Mucosa of descending colon (tissue), 3 donors: ENCODE measurements at regions not wholly inside any gene's neighbourhood (a gene's known extent, or its start where the extent isn't known, plus 50 kb on each side); places are given as distances from the start of the nearest gene placed in this dataset.

Experiments used
- ATAC-seq: fragments of 200-7000 bp; cut with Tn5 transposase; one replicate; pipeline ENCODE4 v1.9.1; 2020; ENCODE audit warnings: mild to moderate bottlenecking, moderate library complexity
- DNase-seq, 3 donors: peaks; one replicate each; pipeline ENCODE4 v3.0.0-alpha.2; 2020
- H3K36me3 ChIP-seq: fragments of 200-600 bp; one replicate; pipeline ENCODE4 v1.8.0; 2021; ENCODE audit warnings: low read depth, mild to moderate bottlenecking
- H3K4me1 ChIP-seq: fragments of 200-600 bp; one replicate; pipeline ENCODE4 v1.8.0; 2021; ENCODE audit warnings: low read depth, mild to moderate bottlenecking
- H3K4me3 ChIP-seq: fragments of 200-600 bp; one replicate; pipeline ENCODE4 v1.8.0; 2021; ENCODE audit warnings: mild to moderate bottlenecking
- H3K9me3 ChIP-seq: fragments of 200-600 bp; one replicate; pipeline ENCODE4 v1.8.0; 2021; ENCODE audit warnings: mild to moderate bottlenecking
- CTCF ChIP-seq: fragments of 200-600 bp; IDR thresholded peaks from one replicate; pipeline ENCODE4 v1.8.0; 2022; ENCODE audit warnings: antibody characterized with exemption, mild to moderate bottlenecking
- intact Hi-C, 2 donors: fragments of 100-400 bp; cut with DNase I in 1 of 2; cut with micrococcal nuclease in 1 of 2; formaldehyde crosslinking; loops; one replicate each; pipeline versions ENCODE4 v1.11.0 to v1.11.1; 2022; cut with DNase I, micrococcal nuclease
- donor health status: DM: no; HTN: no; CAD: no; lungs with moderate emphysema.
- donor health status: DM: no; HTN: no; CAD: no.
- donor health status: DM: no; HTN: yes; CAD: no.

- no peak for TF ChIP-seq CTCF
- no peak for ATAC-seq
- no peak for DNase-seq
- H3K36me3 ChIP-seq: no peaks in the 10 kb centered on the region
- no peaks in the 10 kb centered on the region for H3K4me1 ChIP-seq
- no peak overlapping the region for H3K4me3 ChIP-seq
- intact Hi-C loops: loop anchor here in 1 of 2 donors (10.0 kb wide), 1 partner anchor 102 kb away; no protein-coding TSS in a partner anchor
- no peaks in the 10 kb centered on the region for H3K9me3 ChIP-seq
Measured at GRCh38 chr2:129752686-129753085, 226.8 kb upstream of the RAB6C start.

- H3K4me3 ChIP-seq: no peak overlapping the region
- H3K4me1 ChIP-seq: no peaks in the 10 kb centered on the region
- intact Hi-C loops: loop anchor here in 1 of 2 donors (10.0 kb wide), 1 partner anchor 102 kb away; no protein-coding TSS in a partner anchor
- ATAC-seq (no peak), DNase-seq (no peak)
- H3K9me3 ChIP-seq: no peaks in the 10 kb centered on the region
- TF ChIP-seq CTCF: no peak
- no peaks in the 10 kb centered on the region for H3K36me3 ChIP-seq
Measured at GRCh38 chr2:129753261-129753660, 226.2 kb upstream of the RAB6C start.

- Histone ChIP-seq H3K36me3 (no peaks in the 10 kb centered on the region), H3K4me3 (no peak overlapping the region), H3K9me3 (no peaks in the 10 kb centered on the region), H3K4me1 (no peaks in the 10 kb centered on the region)
- DNase-seq (no peak), ATAC-seq (no peak)
- intact Hi-C loops: loop anchor here in 1 of 2 donors (10.0 kb wide), 1 partner anchor 100 kb away; no protein-coding TSS in a partner anchor
- TF ChIP-seq CTCF: no peak
Measured at GRCh38 chr2:129754421-129754820, 225.0 kb upstream of the RAB6C start.

- TF ChIP-seq CTCF: no peak
- no peak for ATAC-seq
Measured at GRCh38 chr2:129754831-129755230, 224.6 kb upstream of the RAB6C start.

GRCh38 chr2:129755786-129756185, 223.7 kb upstream of the RAB6C start:
- no peak overlapping the region for H3K4me3 ChIP-seq
- intact Hi-C loops: loop anchor here in 1 of 2 donors (10.0 kb wide), 1 partner anchor 99 kb away; no protein-coding TSS in a partner anchor
- H3K9me3 ChIP-seq: no peaks in the 10 kb centered on the region
- ATAC-seq (no peak), DNase-seq (no peak)
- no peaks in the 10 kb centered on the region for H3K36me3 ChIP-seq
- no peak for TF ChIP-seq CTCF
- no peaks in the 10 kb centered on the region for H3K4me1 ChIP-seq

More at GRCh38 chr2:129754831-129755230, 224.6 kb upstream of the RAB6C start:
- intact Hi-C loops: loop anchor here in 1 of 2 donors (10.0 kb wide), 1 partner anchor 100 kb away; no protein-coding TSS in a partner anchor
- H3K36me3 ChIP-seq: no peaks in the 10 kb centered on the region
- H3K4me3 ChIP-seq: no peak overlapping the region
- H3K4me1 ChIP-seq: no peaks in the 10 kb centered on the region
- no peak for DNase-seq
- H3K9me3 ChIP-seq: no peaks in the 10 kb centered on the region

GRCh38 chr2:129756276-129756675, 223.2 kb upstream of the RAB6C start:
- ATAC-seq: no peak
- no peak for DNase-seq
- intact Hi-C loops: loop anchor here in 1 of 2 donors (10.0 kb wide), 1 partner anchor 99 kb away; no protein-coding TSS in a partner anchor
- Histone ChIP-seq H3K9me3 (no peaks in the 10 kb centered on the region), H3K4me1 (no peaks in the 10 kb centered on the region), H3K4me3 (no peak overlapping the region), H3K36me3 (no peaks in the 10 kb centered on the region)
- no peak for TF ChIP-seq CTCF
